MM.1S (cell line): ENCODE measurements at regions not wholly inside any gene's neighbourhood (a gene's known extent, or its start where the extent isn't known, plus 50 kb on each side); places are given as distances from the start of the nearest gene placed in this dataset.

Experiments
- CTCF ChIP-seq: fragments of 300-600 bp; sonication (generic); IDR thresholded peaks from 2 replicates; pipeline ENCODE4 v1.5.1; 2016; ENCODE audit warnings: antibody characterized with exemption, low read length, mixed read lengths
- EZH2 ChIP-seq: fragments of 300-600 bp; sonication (generic); optimal IDR thresholded peaks from 2 replicates; pipeline ENCODE3; 2017; ENCODE audit warnings: low read depth, mild to moderate bottlenecking, antibody characterized with exemption, low read length, mixed read lengths

- TF ChIP-seq EZH2 (no peak), CTCF (no peak)
Observed at GRCh38 chr1:4021136-4021973, 121.3 kb upstream of the C1orf174 start.
